ENCODE measurements at regions not wholly inside any gene's neighbourhood (a gene's known extent, or its start where the extent isn't known, plus 50 kb on each side); places are given as distances from the start of the nearest gene placed in this dataset.

GRCh38 chr10:8400151-8400550 lies 345.7 kb downstream of the GATA3 start:
- Histone ChIP-seq H3F3A (ENCODE audit: insufficient read depth, low read length) (no peaks in the 10 kb centered on the region), H3K9ac (ENCODE audit: low read length) (no peak overlapping the region), H3K9me2 (ENCODE audit: low read depth, low read length) (no peaks in the 10 kb centered on the region), H3K4me1 (ENCODE audit: insufficient read depth, low read length, severe bottlenecking) (no peaks in the 10 kb centered on the region), H3K27ac (ENCODE audit: low read depth, low read length, poor library complexity, severe bottlenecking) (no peak overlapping the region), H3K9me3 (ENCODE audit: low read length) (no peaks in the 10 kb centered on the region), H3K36me3 (ENCODE audit: insufficient read depth, low read length) (no peaks in the 10 kb centered on the region), H3K4me3 (ENCODE audit: low read depth, low read length, poor library complexity, severe bottlenecking) (no peak overlapping the region), H3K79me2 (ENCODE audit: insufficient read depth, low read length) (no peaks in the 10 kb centered on the region), H3K27me3 (ENCODE audit: insufficient read depth, low read length) (no peaks in the 10 kb centered on the region), H2AFZ (ENCODE audit: low read length) (no peak overlapping the region), H4K20me1 (ENCODE audit: insufficient read depth, low read length) (no peaks in the 10 kb centered on the region), H3K4me2 (ENCODE audit: low read length) (no peak overlapping the region)
- no peak for TF ChIP-seq EZH2 (IDR thresholded peaks at IDR 0.05; ENCODE audit: borderline replicate concordance, low read length)
- TF ChIP-seq CTCF (IDR thresholded peaks at IDR 0.05; ENCODE audit: low read length) = no peak

- no peaks in the 10 kb centered on the region for H3K27me3 ChIP-seq (ENCODE audit: insufficient read depth, low read length)
- no peaks in the 10 kb centered on the region for H4K20me1 ChIP-seq (ENCODE audit: insufficient read depth, low read length)
- no peaks in the 10 kb centered on the region for H3K79me2 ChIP-seq (ENCODE audit: insufficient read depth, low read length)
- H3K9me3 ChIP-seq (ENCODE audit: low read length) = no peaks in the 10 kb centered on the region
- no peak overlapping the region for H3K9ac ChIP-seq (ENCODE audit: low read length)
- H2AFZ ChIP-seq (ENCODE audit: low read length) = no peak overlapping the region
- H3K4me3 ChIP-seq (ENCODE audit: low read depth, low read length, poor library complexity, severe bottlenecking) = no peak overlapping the region
- no peak overlapping the region for H3K4me2 ChIP-seq (ENCODE audit: low read length)
- no peaks in the 10 kb centered on the region for H3K36me3 ChIP-seq (ENCODE audit: insufficient read depth, low read length)
- no peaks in the 10 kb centered on the region for H3K9me2 ChIP-seq (ENCODE audit: low read depth, low read length)
- no peak for TF ChIP-seq EZH2 (IDR thresholded peaks at IDR 0.05; ENCODE audit: borderline replicate concordance, low read length)
- no peak for TF ChIP-seq CTCF (IDR thresholded peaks at IDR 0.05; ENCODE audit: low read length)
- H3K27ac ChIP-seq (ENCODE audit: low read depth, low read length, poor library complexity, severe bottlenecking) = no peak overlapping the region
- no peaks in the 10 kb centered on the region for H3F3A ChIP-seq (ENCODE audit: insufficient read depth, low read length)
- no peaks in the 10 kb centered on the region for H3K4me1 ChIP-seq (ENCODE audit: insufficient read depth, low read length, severe bottlenecking)
Measured at GRCh38 chr10:8400892-8401291, 346.4 kb downstream of the GATA3 start.

GRCh38 chr10:8401531-8401930 lies 347.0 kb downstream of the GATA3 start:
- no peak overlapping the region for H2AFZ ChIP-seq (ENCODE audit: low read length)
- no peaks in the 10 kb centered on the region for H4K20me1 ChIP-seq (ENCODE audit: insufficient read depth, low read length)
- no peaks in the 10 kb centered on the region for H3F3A ChIP-seq (ENCODE audit: insufficient read depth, low read length)
- H3K79me2 ChIP-seq (ENCODE audit: insufficient read depth, low read length) = no peaks in the 10 kb centered on the region
- H3K27me3 ChIP-seq (ENCODE audit: insufficient read depth, low read length) = no peaks in the 10 kb centered on the region
- H3K27ac ChIP-seq (ENCODE audit: low read depth, low read length, poor library complexity, severe bottlenecking) = no peak overlapping the region
- no peaks in the 10 kb centered on the region for H3K9me3 ChIP-seq (ENCODE audit: low read length)
- TF ChIP-seq EZH2 (IDR thresholded peaks at IDR 0.05; ENCODE audit: borderline replicate concordance, low read length) = no peak
- H3K4me3 ChIP-seq (ENCODE audit: low read depth, low read length, poor library complexity, severe bottlenecking) = no peak overlapping the region
- H3K36me3 ChIP-seq (ENCODE audit: insufficient read depth, low read length) = no peaks in the 10 kb centered on the region
- H3K4me1 ChIP-seq (ENCODE audit: insufficient read depth, low read length, severe bottlenecking) = no peaks in the 10 kb centered on the region
- H3K9ac ChIP-seq (ENCODE audit: low read length) = no peak overlapping the region
- H3K9me2 ChIP-seq (ENCODE audit: low read depth, low read length) = no peaks in the 10 kb centered on the region
- H3K4me2 ChIP-seq (ENCODE audit: low read length) = no peak overlapping the region

- no peaks in the 10 kb centered on the region for H3K9me3 ChIP-seq (ENCODE audit: low read length)
- H3K9me2 ChIP-seq (ENCODE audit: low read depth, low read length) = no peaks in the 10 kb centered on the region
- no peaks in the 10 kb centered on the region for H3F3A ChIP-seq (ENCODE audit: insufficient read depth, low read length)
- H3K27ac ChIP-seq (ENCODE audit: low read depth, low read length, poor library complexity, severe bottlenecking) = no peak overlapping the region
- TF ChIP-seq CTCF (IDR thresholded peaks at IDR 0.05; ENCODE audit: low read length) = no peak
- TF ChIP-seq EZH2 (IDR thresholded peaks at IDR 0.05; ENCODE audit: borderline replicate concordance, low read length) = no peak
- H3K27me3 ChIP-seq (ENCODE audit: insufficient read depth, low read length) = no peaks in the 10 kb centered on the region
- no peak overlapping the region for H3K4me2 ChIP-seq (ENCODE audit: low read length)
- no peaks in the 10 kb centered on the region for H4K20me1 ChIP-seq (ENCODE audit: insufficient read depth, low read length)
- no peaks in the 10 kb centered on the region for H3K79me2 ChIP-seq (ENCODE audit: insufficient read depth, low read length)
- no peak overlapping the region for H2AFZ ChIP-seq (ENCODE audit: low read length)
- no peaks in the 10 kb centered on the region for H3K36me3 ChIP-seq (ENCODE audit: insufficient read depth, low read length)
- no peaks in the 10 kb centered on the region for H3K4me1 ChIP-seq (ENCODE audit: insufficient read depth, low read length, severe bottlenecking)
- H3K4me3 ChIP-seq (ENCODE audit: low read depth, low read length, poor library complexity, severe bottlenecking) = no peak overlapping the region
- no peak overlapping the region for H3K9ac ChIP-seq (ENCODE audit: low read length)
Measured at GRCh38 chr10:8402576-8402975, 348.1 kb downstream of the GATA3 start.
